ENCODE measurements at regions not wholly inside any gene's neighbourhood (a gene's known extent, or its start where the extent isn't known, plus 50 kb on each side); places are given as distances from the start of the nearest gene placed in this dataset.

DNA sequence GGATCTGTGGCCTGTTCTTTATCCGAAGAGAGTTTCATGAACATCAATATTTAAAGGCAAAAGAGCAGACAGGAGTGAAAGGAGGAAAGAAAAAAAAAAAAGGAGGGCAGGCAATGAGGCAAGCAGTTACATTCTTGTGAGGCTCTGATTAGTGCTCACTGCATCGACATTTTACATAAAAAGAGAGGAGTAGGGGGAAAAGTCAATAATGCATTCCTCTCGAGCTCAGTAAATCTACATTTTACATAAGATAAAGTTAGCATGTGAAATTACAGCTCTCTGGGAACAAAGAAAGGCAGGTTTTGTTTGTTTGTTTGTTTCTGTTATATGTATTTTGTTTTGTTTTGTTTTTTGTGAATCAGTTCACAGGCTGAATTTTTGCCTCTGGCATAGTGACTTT lies 187.1 kb upstream of the ARL4C start:
- TF ChIP-seq, protein P1, sequence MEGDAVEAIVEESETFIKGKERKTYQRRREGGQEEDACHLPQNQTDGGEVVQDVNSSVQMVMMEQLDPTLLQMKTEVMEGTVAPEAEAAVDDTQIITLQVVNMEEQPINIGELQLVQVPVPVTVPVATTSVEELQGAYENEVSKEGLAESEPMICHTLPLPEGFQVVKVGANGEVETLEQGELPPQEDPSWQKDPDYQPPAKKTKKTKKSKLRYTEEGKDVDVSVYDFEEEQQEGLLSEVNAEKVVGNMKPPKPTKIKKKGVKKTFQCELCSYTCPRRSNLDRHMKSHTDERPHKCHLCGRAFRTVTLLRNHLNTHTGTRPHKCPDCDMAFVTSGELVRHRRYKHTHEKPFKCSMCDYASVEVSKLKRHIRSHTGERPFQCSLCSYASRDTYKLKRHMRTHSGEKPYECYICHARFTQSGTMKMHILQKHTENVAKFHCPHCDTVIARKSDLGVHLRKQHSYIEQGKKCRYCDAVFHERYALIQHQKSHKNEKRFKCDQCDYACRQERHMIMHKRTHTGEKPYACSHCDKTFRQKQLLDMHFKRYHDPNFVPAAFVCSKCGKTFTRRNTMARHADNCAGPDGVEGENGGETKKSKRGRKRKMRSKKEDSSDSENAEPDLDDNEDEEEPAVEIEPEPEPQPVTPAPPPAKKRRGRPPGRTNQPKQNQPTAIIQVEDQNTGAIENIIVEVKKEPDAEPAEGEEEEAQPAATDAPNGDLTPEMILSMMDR (IDR thresholded peaks at IDR 0.05; ENCODE audit: insufficient read depth, low read length) = no peak
- DNase-seq (ENCODE audit: low read depth) = no peak

GRCh38 chr2:234682492-234683228 lies 185.8 kb upstream of the ARL4C start:
- H3K4me3 ChIP-seq (ENCODE audit: low read depth, low read length) = no peak overlapping the region
- TF ChIP-seq, protein P1 (IDR thresholded peaks at IDR 0.05; ENCODE audit: insufficient read depth, low read length) = no peak
- peak; percentile 31 for DNase-seq (ENCODE audit: low read depth)

More for the DNA sequence above, 187.1 kb upstream of the ARL4C start:
- H3K4me3 ChIP-seq (ENCODE audit: low read depth, low read length) = no peak overlapping the region

DNA sequence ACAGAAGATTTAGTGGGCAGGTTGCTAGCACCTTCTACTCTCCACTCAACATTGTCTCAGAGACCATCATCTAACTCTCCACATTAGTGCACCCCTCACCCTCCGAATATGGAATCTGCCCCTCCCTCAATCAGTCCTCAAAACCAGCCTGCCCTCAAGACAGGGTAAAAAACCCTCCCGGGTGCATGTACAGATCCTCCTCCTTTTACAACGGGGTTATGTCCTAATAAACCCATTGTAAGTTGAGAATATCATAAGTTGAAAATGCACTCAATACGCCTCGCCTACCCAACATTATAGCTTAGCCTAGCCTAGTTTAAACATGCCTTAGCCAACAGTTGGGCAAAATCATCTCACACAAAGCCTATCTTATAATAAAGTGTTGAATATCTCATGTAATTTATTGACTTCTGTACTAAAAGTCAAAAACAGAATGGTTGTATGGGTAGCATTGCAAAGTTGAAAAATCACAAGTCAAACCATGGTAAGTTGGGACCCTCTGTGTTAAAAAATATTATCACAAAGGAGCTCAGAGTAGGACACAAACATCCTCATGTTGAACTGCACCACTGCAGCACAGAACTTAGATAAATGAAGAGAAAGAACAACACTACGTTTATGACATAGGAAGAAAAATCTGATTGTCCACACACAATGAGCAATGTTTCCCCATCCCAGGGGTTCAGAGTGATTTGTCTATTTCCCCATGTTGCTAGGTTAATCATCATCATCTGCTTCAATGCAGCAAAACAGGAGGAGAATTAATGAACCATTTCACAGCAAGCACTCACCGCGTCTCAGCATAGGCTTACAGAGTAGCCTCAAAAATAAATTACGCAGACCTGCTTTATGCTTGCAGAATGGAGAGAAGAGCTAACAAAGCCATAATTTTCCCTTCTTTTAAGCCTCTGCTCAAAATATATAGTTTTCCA lies 184.1 kb upstream of the ARL4C start:
- no peak overlapping the region for H3K4me3 ChIP-seq (ENCODE audit: low read depth, low read length)
- DNase-seq (ENCODE audit: low read depth) = no peak
- TF ChIP-seq, protein P1 (IDR thresholded peaks at IDR 0.05; ENCODE audit: insufficient read depth, low read length) = no peak

GRCh38 chr2:234679741-234680687 lies 183.1 kb upstream of the ARL4C start:
- TF ChIP-seq, protein P1 (IDR thresholded peaks at IDR 0.05; ENCODE audit: insufficient read depth, low read length) = no peak
- peak; percentile 99 for DNase-seq (ENCODE audit: low read depth)
- H3K4me3 ChIP-seq (ENCODE audit: low read depth, low read length) = no peak overlapping the region

- DNase-seq (ENCODE audit: low read depth) = no peak
- TF ChIP-seq, protein P1 (IDR thresholded peaks at IDR 0.05; ENCODE audit: insufficient read depth, low read length) = no peak
- no peak overlapping the region for H3K4me3 ChIP-seq (ENCODE audit: low read depth, low read length)
Measured at GRCh38 chr2:234679301-234679740, 182.4 kb upstream of the ARL4C start.

DNA sequence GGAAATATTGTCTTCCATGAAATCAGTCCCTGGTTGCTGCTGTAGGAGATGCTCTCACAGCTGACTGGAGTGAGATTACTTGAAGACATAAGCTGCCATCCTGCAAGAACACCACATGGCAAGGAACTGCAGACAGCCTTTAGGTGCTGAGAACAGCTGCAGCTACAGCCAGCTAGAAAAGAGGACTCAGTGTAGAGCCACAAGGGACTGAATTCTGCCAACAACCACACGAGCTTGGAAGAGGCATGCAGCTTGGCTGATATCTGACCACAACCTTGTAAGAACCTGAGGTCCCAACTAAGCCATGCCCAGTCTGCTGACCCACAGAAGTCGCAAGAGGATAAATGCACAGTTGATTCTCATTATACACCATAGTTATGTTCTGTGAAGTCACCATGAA lies 181.8 kb upstream of the ARL4C start:
- TF ChIP-seq, protein P1 (IDR thresholded peaks at IDR 0.05; ENCODE audit: insufficient read depth, low read length) = no peak
- peak; percentile 99 for DNase-seq (ENCODE audit: low read depth)
- H3K4me3 ChIP-seq (ENCODE audit: low read depth, low read length) = no peak overlapping the region

All from fibroblast of the aortic adventitia (primary cell).